ENCODE measurements at regions not wholly inside any gene's neighbourhood (a gene's known extent, or its start where the extent isn't known, plus 50 kb on each side); places are given as distances from the start of the nearest gene placed in this dataset.

GRCh38 chr13:90308249-90308648 lies 1039.2 kb upstream of the MIR17HG start:
- DNase-seq (ENCODE audit: low spot score): no peak
- Histone ChIP-seq H3K9me3 (no peaks in the 10 kb centered on the region), H3K36me3 (no peaks in the 10 kb centered on the region), H3K27ac (no peak overlapping the region), H3K27me3 (no peaks in the 10 kb centered on the region), H3K4me1 (no peaks in the 10 kb centered on the region), H3K4me3 (no peak overlapping the region)
- no peak for TF ChIP-seq CTCF (IDR thresholded peaks at IDR 0.05)

- Histone ChIP-seq H3K36me3 (no peaks in the 10 kb centered on the region), H3K4me3 (no peak overlapping the region), H3K27me3 (no peaks in the 10 kb centered on the region), H3K4me1 (no peaks in the 10 kb centered on the region), H3K9me3 (no peaks in the 10 kb centered on the region), H3K27ac (no peak overlapping the region)
- no peak for TF ChIP-seq CTCF (IDR thresholded peaks at IDR 0.05)
- no peak for DNase-seq (ENCODE audit: low spot score)
Observed at GRCh38 chr13:90311929-90312328, 1035.6 kb upstream of the MIR17HG start.

- Histone ChIP-seq H3K4me3 (no peak overlapping the region), H3K27ac (no peak overlapping the region), H3K36me3 (no peaks in the 10 kb centered on the region), H3K27me3 (no peaks in the 10 kb centered on the region), H3K4me1 (no peaks in the 10 kb centered on the region), H3K9me3 (no peaks in the 10 kb centered on the region)
- DNase-seq (ENCODE audit: low spot score): no peak
- TF ChIP-seq CTCF (IDR thresholded peaks at IDR 0.05): no peak
Observed at GRCh38 chr13:90315061-90315460, 1032.4 kb upstream of the MIR17HG start.

GRCh38 chr13:90320664-90321063 lies 1026.8 kb upstream of the MIR17HG start:
- Histone ChIP-seq H3K27ac (no peak overlapping the region), H3K27me3 (no peaks in the 10 kb centered on the region), H3K9me3 (no peaks in the 10 kb centered on the region), H3K36me3 (no peaks in the 10 kb centered on the region), H3K4me1 (no peaks in the 10 kb centered on the region), H3K4me3 (no peak overlapping the region)
- DNase-seq (ENCODE audit: low spot score): no peak
- no peak for TF ChIP-seq CTCF (IDR thresholded peaks at IDR 0.05)

GRCh38 chr13:90321281-90321931 lies 1026.1 kb upstream of the MIR17HG start:
- no peak for TF ChIP-seq CTCF (IDR thresholded peaks at IDR 0.05)
- Histone ChIP-seq H3K36me3 (no peaks in the 10 kb centered on the region), H3K4me1 (no peaks in the 10 kb centered on the region), H3K27ac (no peak overlapping the region), H3K9me3 (no peaks in the 10 kb centered on the region), H3K4me3 (no peak overlapping the region), H3K27me3 (no peaks in the 10 kb centered on the region)
- DNase-seq (ENCODE audit: low spot score): no peak

- no peaks in the 10 kb centered on the region for H3K36me3 ChIP-seq
- no peak for DNase-seq (ENCODE audit: low spot score)
- no peak for TF ChIP-seq CTCF (IDR thresholded peaks at IDR 0.05)
- H3K4me1 ChIP-seq: no peaks in the 10 kb centered on the region
- H3K27me3 ChIP-seq: no peaks in the 10 kb centered on the region
- H3K4me3 ChIP-seq: no peak overlapping the region
- H3K27ac ChIP-seq: no peak overlapping the region
- no peaks in the 10 kb centered on the region for H3K9me3 ChIP-seq
Observed at GRCh38 chr13:90329641-90330040, 1017.8 kb upstream of the MIR17HG start.

Data from right atrium auricular region (tissue), 2 donors.